GM12873 (cell line): ENCODE measurements at regions not wholly inside any gene's neighbourhood (a gene's known extent, or its start where the extent isn't known, plus 50 kb on each side); places are given as distances from the start of the nearest gene placed in this dataset.

Source experiments
- CTCF ChIP-seq: IDR thresholded peaks from 2 replicates; pipeline ENCODE4 v1.5.1; 2012; ENCODE audit warnings: low read depth, mild to moderate bottlenecking, moderate library complexity, low read length, control low read depth; ENCODE audit not compliant: insufficient read depth; ENCODE audit errors: missing control alignments

- TF ChIP-seq CTCF: no peak
Measured at GRCh38 chr13:34765446-34766180, 176.5 kb upstream of the NBEA start.

- TF ChIP-seq CTCF: no peak
Measured at GRCh38 chr13:34767778-34768177, 174.3 kb upstream of the NBEA start.

- no peak for TF ChIP-seq CTCF
Measured at GRCh38 chr13:34772206-34772605, 169.9 kb upstream of the NBEA start.

- no peak for TF ChIP-seq CTCF
Measured at GRCh38 chr13:34772881-34773280, 169.2 kb upstream of the NBEA start.

GRCh38 chr13:34776390-34776981 lies 165.6 kb upstream of the NBEA start:
- TF ChIP-seq CTCF: no peak

GRCh38 chr13:34777089-34777913 lies 164.8 kb upstream of the NBEA start:
- no peak for TF ChIP-seq CTCF

GRCh38 chr13:34777914-34778303 lies 164.2 kb upstream of the NBEA start:
- no peak for TF ChIP-seq CTCF
